ENCODE measurements at regions not wholly inside any gene's neighbourhood (a gene's known extent, or its start where the extent isn't known, plus 50 kb on each side); places are given as distances from the start of the nearest gene placed in this dataset.
"Not testable (repeated sequence)": the region's sequence is repeated elsewhere in the genome, so short reads cannot be mapped to it uniquely, and the experiment has no call there.

- DNase-seq, result not testable (repeated sequence)
These were observed 1547.2 kb downstream of the RPIA start for GRCh38 chr2:90238505-90239230.

GRCh38 chr2:90239769-90240168 is 1548.3 kb downstream of the RPIA start:
- not testable (repeated sequence) for DNase-seq

GRCh38 chr2:90244902-90245765 is 1553.7 kb downstream of the RPIA start:
- DNase-seq, result not testable (repeated sequence)

- DNase-seq, result not testable (repeated sequence)
These were observed 1556.9 kb downstream of the RPIA start for GRCh38 chr2:90248400-90248799.

GRCh38 chr2:90250350-90250749 is 1558.9 kb downstream of the RPIA start:
- DNase-seq, result not testable (repeated sequence)

- not testable (repeated sequence) for DNase-seq
These were observed 1560.1 kb downstream of the RPIA start for GRCh38 chr2:90251576-90251975.

GRCh38 chr2:90253306-90253705 is 1561.8 kb downstream of the RPIA start:
- not testable (repeated sequence) for DNase-seq

GRCh38 chr2:90266888-90267287 is 1575.4 kb downstream of the RPIA start:
- DNase-seq, result not testable (repeated sequence)

GRCh38 chr2:90287751-90288150 is 1596.3 kb downstream of the RPIA start:
- DNase-seq, result not testable (repeated sequence)

GRCh38 chr2:90288396-90288795 is 1596.9 kb downstream of the RPIA start:
- DNase-seq, result not testable (repeated sequence)

GRCh38 chr2:90289291-90289980 is 1598.0 kb downstream of the RPIA start:
- DNase-seq, result not testable (repeated sequence)

- DNase-seq, result not testable (repeated sequence)
These were observed 1599.2 kb downstream of the RPIA start for GRCh38 chr2:90290701-90291100.

GRCh38 chr2:90291168-90291883 is 1599.9 kb downstream of the RPIA start:
- not testable (repeated sequence) for DNase-seq

- DNase-seq, result not testable (repeated sequence)
These were observed 1600.5 kb downstream of the RPIA start for GRCh38 chr2:90291934-90292333.

- not testable (repeated sequence) for DNase-seq
These were observed 1601.0 kb downstream of the RPIA start for GRCh38 chr2:90292451-90292850.

- not testable (repeated sequence) for DNase-seq
These were observed 1601.8 kb downstream of the RPIA start for GRCh38 chr2:90293224-90293623.

- DNase-seq, result not testable (repeated sequence)
These were observed 1602.3 kb downstream of the RPIA start for GRCh38 chr2:90293806-90294205.

- DNase-seq, result not testable (repeated sequence)
These were observed 1603.7 kb downstream of the RPIA start for GRCh38 chr2:90295036-90295750.

GRCh38 chr2:90296484-90296777 is 1605.0 kb downstream of the RPIA start:
- not testable (repeated sequence) for DNase-seq

- DNase-seq, result not testable (repeated sequence)
These were observed 1606.2 kb downstream of the RPIA start for GRCh38 chr2:90297701-90298100.

- not testable (repeated sequence) for DNase-seq
These were observed 1606.8 kb downstream of the RPIA start for GRCh38 chr2:90298126-90298755.
